ENCODE measurements at regions not wholly inside any gene's neighbourhood (a gene's known extent, or its start where the extent isn't known, plus 50 kb on each side); places are given as distances from the start of the nearest gene placed in this dataset.
"Not testable (repeated sequence)": the region's sequence is repeated elsewhere in the genome, so short reads cannot be mapped to it uniquely, and the experiment has no call there.

GRCh38 chr3:94737116-94737515 is 674.3 kb downstream of the NSUN3 start:
- no peak for DNase-seq

DNA sequence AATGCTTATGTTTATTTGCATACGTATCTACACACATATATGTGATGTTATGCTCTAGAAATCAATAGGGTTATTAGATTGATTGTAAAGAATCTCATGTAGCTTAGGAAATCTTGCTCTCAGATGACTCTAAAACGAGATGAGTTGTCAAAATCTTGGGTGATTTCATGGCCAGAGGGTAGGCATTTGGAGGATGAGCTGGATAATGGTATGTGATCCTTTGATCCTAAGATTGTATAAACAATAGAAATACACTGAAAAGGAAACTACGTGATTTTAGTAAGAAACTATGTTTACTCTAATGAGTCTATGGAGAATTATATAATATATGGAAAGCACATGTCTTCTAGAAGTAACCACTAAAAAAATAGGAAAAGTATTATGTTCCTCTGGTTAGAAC is 676.6 kb downstream of the NSUN3 start:
- DNase-seq, result no peak

DNA sequence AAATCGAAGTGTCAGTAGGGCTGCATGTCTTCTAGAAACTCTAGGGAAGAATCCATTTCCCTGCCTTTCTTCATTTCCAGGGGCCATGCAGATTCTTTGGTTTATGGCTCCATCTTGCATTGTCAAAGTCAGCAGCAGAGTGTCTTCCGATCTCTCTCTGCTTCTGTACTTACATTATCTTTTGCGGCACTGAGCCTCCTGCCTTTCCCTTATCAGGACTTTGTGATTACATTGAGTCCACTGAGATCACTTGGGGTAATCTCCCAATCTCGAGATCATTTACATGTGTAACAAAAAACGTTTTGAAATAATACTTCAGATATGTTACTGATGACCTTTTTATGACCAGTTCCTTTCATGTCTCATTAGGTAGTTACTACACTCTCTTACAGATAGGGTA is 695.9 kb downstream of the NSUN3 start:
- no peak for DNase-seq

DNA sequence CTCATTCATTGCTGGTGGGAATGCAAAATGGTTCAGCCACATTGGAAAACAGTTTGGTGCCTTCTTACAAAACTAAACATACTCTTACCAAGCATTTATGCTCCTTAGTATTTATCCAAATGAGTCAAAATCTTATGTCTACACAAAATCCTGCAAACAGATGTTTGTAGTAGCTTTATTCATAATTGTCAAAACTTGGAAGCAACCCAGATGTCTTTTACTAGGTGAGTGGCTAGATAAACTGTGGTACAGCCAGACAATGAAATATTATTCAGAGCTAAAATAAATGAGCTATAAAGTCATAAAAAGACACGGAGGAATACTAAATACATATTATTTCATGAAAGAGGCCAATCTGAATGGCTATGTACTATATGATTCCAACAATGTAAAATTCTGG is 709.5 kb downstream of the NSUN3 start:
- DNase-seq, result no peak

- no peak for DNase-seq
These were observed 712.9 kb downstream of the NSUN3 start for GRCh38 chr3:94775746-94776145.

DNA sequence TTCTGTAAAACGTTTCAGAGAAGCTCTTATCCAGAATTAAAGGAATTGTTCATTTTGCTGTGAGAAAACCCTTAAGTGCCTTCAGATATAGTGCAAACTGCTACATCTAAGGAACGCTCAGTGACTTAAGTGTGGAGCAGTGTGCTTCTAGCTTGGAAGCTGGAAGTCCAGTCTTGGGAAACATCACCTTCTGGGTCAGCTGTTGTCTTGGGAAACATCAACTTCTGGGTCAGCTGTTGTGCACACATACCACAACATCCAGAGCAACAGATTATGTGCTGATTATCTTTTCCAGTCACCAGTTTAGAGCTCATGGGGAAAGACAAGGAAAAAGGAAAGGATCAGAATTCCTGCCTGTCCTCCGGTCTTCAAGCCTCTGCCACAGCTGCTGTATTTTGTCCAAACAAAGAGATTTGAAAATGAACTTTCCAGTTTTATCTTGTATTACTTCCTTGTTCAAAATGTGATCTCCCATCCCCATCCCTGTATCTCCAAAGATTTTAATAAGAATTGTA is 713.6 kb downstream of the NSUN3 start:
- no peak for DNase-seq

- no peak for DNase-seq
These were observed 715.4 kb downstream of the NSUN3 start for GRCh38 chr3:94778289-94778688.

GRCh38 chr3:94778814-94779494 is 716.1 kb downstream of the NSUN3 start:
- DNase-seq, result no peak

DNA sequence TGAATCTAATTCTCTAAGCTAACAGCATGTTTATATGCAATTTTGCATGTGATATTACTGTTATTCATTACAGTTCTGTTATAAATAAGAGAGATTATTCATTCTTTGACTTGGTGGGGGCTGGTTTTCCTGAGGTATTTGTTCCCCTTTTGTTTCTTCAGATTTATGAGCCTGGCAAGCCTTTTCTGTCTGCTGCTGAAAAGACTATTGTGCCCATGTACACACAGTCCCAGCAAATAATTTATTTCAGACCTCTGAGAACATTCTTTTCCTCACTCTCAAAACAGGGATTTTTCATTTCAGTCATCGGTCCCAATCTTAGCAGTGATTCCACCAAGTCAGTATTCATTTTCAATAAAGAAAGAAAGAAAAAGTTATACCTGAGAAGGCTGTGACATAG is 716.8 kb downstream of the NSUN3 start:
- DNase-seq, result no peak

DNA sequence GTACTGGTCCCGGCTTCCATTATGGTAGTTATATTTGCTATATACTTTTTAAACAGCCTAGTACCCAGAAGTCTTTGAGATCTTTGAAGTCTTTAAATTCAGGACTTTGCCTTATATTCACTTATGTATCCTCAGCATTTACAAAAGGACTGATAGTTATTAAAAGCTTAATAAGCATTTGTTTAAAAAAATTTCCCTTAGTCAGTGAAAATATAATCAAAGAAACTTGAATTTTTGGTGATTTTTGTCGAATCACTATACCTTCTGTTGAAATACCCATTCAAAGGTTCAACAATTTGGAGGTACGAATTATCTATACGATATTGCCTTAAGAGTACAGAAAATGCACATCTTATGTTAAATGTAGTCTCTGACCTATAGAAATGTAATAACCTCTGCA is 721.4 kb downstream of the NSUN3 start:
- DNase-seq, result no peak

DNA sequence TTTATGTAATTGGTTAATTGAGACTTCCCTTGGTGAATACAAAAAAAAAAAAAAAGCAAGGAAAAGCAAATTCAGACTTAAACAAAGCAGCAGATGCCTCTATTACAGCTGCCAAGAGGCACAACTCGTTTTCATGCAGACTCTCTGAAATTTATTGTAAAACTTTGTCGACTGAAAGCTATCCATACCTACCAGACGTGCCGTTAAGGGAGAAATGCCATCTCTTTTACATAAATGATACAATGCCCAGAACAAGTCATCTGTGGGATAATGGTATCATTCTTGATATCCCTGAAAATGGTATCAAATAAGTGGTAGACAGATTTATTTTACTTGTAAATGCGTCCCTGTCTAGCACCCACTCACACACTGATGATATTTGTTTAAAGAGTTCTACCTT is 724.2 kb downstream of the NSUN3 start:
- no peak for DNase-seq

GRCh38 chr3:94787734-94788270 is 724.9 kb downstream of the NSUN3 start:
- no peak for DNase-seq

- no peak for DNase-seq
These were observed 731.7 kb downstream of the NSUN3 start for GRCh38 chr3:94794563-94794962.

GRCh38 chr3:94799420-94800060 is 736.7 kb downstream of the NSUN3 start:
- DNase-seq, result no peak

DNA sequence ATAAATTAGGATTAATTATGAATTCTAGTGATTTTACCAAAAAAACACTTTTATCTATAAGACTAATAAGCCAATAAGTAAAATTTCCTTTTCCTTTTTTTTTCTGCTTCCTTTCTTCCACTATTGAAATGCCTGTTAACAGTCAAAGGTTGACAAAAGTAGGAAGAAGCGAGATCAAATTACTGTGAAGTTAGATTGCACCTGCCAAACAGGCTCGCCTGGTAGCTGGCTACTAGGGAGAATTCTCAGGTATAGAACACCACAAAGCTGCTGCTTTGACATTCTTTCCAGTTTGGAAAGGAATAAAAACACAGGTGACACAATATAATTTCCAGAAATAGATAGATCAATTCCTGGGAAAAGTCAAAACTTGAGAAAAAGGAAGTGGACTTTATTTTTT is 749.0 kb downstream of the NSUN3 start:
- no peak for DNase-seq

DNA sequence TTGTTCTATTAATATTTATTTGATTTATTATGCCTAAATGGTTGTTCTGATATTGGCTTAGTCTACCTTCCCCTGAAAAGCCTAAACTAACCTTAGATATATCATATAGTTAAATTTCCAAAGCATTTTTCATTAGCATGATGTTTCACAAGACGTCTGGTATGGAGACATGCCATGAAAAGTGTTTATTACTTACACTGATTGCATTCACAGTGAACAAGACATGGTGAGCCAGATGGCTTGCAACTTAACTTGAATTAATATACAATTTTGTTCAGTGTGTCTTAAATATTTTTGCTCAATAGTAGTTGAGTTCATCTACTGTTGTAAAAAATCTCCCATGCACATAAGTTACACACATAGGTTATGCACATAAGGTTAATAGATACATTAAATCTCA is 758.4 kb downstream of the NSUN3 start:
- no peak for DNase-seq

DNA sequence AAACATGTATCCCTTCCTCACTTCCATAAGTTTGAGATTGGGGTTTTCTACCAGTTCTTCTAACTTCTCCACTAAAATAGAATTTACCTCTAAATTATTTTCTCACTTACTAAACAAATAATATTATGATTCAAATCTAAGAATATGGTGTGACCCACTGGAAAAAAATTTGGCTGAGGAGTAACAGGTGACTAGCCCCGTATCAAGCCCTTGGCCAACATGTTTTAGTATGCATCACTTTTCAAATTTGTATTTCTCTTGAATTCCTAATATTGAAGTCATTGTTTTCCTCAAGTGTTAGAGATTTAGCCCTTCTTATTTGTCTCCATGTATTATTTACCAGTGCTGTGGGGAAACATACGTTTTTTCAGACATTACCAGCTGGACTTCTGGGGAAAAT is 759.4 kb downstream of the NSUN3 start:
- no peak for DNase-seq

GRCh38 chr3:94846251-94846650 is 783.4 kb downstream of the NSUN3 start:
- not testable (repeated sequence) for DNase-seq

DNA sequence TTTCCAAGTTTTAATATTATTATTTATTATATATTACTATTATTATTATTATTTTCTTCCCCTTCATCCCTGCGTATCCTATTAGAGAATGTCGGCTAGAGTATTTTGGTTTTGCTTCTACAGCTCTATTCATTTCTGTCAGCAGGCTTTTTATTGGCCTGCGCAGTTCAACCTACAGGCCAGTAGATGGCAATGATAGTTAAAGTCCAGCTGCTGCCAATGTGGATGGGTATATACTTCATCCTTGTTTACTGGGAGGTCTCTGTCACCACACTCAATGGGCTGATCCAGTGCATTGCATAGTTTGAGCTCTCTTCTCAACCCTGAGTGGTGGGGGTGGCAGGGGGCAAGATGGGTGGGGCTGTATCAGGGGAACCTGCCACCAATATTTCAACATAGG is 799.8 kb downstream of the NSUN3 start:
- no peak for DNase-seq

- DNase-seq, result no peak
These were observed 806.2 kb downstream of the NSUN3 start for GRCh38 chr3:94869059-94869547.

DNA sequence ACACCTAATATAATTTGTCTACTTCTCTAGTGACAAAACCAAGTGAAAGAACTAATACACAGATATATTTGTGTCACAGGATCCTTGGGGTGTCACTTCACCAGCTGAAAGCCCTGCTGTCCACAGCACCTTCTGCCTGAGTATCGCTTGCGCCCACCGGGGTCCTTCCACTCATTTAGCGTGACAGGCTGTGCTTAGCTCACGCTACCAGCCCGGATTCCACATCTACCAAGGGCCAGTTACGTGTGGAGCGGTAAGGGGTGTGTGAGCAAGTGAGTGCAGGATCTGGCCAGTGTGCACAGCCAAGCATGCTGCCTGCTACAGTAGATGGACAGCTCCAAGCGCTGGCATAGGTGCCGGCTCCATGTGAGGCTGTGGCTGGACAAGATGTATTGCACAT is 810.9 kb downstream of the NSUN3 start:
- DNase-seq, result no peak

GRCh38 chr3:94875149-94875548 is 812.3 kb downstream of the NSUN3 start:
- no peak for DNase-seq

GRCh38 chr3:94887065-94887464 is 824.2 kb downstream of the NSUN3 start:
- DNase-seq, result no peak

DNA sequence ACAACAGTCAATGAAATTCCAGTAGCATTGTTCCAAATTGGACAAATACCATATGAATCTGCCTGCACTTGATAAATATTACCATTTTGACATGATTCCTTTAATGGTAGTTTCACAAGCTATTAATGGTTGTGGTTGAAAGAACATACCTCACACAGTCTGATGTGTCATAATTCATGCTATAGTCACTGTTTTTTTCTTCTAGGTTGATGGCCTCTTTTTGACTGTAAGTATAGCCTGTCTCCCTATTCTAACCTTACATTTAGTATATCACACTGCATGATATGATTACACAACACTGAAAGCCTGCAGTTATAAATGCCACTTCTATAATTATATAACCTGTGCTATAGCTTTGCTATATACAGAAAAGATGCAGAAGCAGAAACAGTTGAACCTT is 834.1 kb downstream of the NSUN3 start:
- DNase-seq, result no peak
